ENCODE measurements at regions not wholly inside any gene's neighbourhood (a gene's known extent, or its start where the extent isn't known, plus 50 kb on each side); places are given as distances from the start of the nearest gene placed in this dataset.

- TF ChIP-seq, protein P1, sequence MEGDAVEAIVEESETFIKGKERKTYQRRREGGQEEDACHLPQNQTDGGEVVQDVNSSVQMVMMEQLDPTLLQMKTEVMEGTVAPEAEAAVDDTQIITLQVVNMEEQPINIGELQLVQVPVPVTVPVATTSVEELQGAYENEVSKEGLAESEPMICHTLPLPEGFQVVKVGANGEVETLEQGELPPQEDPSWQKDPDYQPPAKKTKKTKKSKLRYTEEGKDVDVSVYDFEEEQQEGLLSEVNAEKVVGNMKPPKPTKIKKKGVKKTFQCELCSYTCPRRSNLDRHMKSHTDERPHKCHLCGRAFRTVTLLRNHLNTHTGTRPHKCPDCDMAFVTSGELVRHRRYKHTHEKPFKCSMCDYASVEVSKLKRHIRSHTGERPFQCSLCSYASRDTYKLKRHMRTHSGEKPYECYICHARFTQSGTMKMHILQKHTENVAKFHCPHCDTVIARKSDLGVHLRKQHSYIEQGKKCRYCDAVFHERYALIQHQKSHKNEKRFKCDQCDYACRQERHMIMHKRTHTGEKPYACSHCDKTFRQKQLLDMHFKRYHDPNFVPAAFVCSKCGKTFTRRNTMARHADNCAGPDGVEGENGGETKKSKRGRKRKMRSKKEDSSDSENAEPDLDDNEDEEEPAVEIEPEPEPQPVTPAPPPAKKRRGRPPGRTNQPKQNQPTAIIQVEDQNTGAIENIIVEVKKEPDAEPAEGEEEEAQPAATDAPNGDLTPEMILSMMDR (IDR thresholded peaks at IDR 0.05) = no peak
- no peak for TF ChIP-seq POLR2AphosphoS5 (IDR thresholded peaks at IDR 0.05)
These were observed 167.5 kb downstream of the SOCS6 start for GRCh38 chr18:70456376-70456775.
